Stimulated activated CD4-positive, alpha-beta T cell treated with anti-CD3 and anti-CD28 coated beads, Interleukin-2, amount 100 ng/mL, for 24 hours (primary cell): ENCODE measurements at regions not wholly inside any gene's neighbourhood (a gene's known extent, or its start where the extent isn't known, plus 50 kb on each side); places are given as distances from the start of the nearest gene placed in this dataset.

Experiments
- DNase-seq, 2 donors: peaks; one replicate each; pipeline ENCODE4 v3.0.0-alpha.2; 2020

DNA sequence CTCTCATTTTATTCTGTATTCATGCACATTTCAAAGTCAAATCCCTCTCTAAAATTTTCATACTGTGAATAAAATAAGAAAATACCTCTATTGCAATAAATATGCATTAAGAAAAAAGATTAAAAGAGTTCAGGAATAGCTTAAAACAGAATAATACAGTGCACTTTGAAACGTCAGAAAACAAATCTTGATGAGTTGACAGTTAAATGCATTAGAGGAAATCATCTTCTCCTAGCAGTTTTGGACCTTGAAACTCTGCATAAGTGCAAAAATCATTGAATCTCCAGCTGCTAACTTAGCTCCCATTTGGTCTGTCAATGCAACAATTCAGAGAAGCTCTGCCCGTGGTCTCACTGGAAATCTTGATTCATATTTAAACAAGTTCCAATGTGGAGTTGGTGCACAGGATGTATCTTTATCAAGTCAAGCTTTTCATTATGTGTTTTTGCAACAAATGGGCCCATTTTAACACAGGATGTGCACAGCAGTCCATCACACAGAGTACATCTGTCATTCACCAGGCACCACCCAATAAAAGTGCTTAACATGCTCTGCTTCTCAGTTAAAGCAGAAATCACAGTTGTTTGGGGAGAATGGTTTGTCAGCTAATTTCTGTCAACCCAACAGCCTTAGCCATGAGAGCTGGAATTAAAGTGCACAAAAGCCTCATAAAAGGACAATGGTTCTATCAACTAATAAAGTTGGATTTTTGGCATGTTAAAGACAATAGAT lies 98.8 kb upstream of the ARRDC4 start:
- DNase-seq: no peak

DNA sequence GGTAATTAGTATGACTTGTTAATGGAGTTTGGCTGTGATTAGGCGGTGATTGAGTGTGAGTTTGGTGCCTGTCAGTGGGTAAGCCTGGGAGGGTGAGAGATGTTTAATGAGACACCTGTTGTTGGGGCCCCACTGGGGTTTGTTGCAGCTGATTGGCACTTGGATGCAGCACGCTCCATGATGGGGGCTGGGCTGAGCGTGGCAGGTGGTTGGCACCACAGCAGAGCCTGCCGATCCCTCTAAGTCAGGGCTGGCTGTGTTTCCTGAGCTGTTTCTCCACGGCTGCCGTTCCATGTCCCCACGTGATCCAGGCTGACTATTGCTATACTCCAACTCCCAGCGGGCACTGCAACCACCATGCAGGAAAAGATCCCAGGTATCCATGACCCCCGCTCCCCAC lies 93.5 kb upstream of the ARRDC4 start:
- no peak for DNase-seq

DNA sequence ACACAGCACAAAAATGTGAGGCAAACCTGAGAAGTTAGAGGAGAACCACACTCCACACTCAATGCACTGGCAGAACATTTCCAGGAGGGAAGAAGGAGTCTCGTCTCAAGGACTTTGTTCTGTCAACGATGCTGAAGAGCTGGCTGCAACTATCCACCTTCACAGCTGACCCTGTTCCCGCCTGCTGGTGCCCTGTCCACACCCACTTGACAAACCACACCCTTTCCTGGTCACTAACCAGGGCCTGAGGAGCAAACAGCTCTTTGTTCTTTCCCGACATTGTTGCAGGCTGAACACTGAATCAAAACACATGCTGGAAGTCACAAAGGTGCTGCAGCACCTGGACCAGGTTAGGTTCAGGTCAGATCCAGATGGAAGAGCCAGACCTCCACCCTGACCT lies 92.6 kb upstream of the ARRDC4 start:
- DNase-seq: no peak

DNA sequence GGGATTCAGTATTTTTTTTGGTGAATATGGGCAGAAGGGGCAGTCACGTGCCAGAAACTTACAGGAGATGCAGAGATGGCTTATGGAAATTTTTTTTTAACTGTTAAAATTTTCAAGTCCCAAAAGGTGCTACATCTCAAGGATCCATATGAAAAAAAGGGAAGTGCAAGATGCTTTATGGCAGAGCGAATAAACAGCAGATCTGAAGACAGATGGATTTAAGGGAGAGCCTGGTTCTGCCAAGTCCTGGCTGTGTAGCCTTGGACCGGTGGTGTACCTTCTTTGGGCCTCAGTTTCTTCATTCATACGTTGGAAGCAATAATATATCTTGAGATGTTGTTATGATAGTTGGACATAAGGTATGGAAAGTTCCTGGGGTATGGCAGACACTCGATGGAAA lies 91.5 kb upstream of the ARRDC4 start:
- DNase-seq: no peak

DNA sequence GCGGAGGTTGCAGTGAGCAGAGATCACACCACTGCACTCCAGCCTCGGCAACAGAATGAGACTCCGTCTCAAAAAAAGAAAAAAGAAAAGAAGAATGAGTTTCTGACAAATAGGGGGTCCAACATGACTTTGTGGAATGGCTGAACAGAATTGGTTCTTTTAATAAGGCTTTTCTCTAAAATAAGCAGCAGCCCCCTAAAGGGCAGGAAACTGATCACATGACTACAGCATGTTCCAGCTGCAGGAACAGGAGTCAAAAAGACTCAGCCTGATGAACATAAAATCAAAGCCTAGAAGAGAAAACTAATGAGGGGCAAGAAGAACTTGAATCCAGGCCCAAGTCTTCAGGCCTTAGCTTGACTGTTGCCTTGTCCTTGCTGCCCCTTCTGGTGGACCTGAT lies 89.7 kb upstream of the ARRDC4 start:
- DNase-seq: no peak

DNA sequence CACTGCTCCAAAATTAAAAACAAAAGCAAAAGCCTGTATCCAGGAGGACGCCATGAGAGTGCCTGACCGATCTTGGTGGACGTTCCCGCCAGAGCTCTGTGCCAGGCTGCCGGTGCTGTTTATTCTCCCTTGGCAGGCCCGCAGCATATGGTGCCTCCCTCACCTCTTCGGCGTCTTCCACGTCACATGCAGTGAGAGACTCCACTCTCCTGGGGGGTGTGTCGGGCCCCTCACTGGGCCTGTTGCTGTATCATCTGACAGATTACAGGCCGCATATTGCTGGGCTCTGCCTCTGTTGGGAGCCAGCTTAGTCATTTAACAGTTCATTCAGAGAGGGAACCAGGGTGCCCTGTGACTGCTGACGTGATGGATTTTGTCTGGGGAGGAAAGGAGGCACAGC lies 86.4 kb upstream of the ARRDC4 start:
- no peak for DNase-seq

DNA sequence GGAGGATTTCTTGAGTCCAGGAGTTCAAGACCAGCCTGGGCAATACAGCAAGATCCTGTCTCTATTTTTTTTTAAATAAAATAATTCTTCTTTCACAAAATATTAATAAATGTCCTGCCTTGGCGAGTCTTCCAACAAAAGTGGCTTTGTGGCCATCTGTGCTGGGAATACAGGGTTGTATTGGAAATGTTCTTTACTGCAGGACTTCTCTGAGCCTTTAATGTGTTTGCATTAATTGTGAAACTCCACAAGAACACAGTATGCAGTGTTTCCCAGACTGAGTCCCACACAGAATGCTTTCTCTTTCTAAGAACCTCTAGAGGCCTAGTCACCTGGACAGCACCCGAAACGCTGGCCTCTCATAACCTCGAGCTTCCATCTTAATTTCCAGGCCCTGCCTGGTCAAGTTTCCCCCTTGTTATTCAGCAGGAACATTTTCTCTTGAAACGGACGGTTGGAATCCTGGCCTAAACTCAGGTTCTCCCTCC lies 85.4 kb upstream of the ARRDC4 start:
- DNase-seq: no peak

DNA sequence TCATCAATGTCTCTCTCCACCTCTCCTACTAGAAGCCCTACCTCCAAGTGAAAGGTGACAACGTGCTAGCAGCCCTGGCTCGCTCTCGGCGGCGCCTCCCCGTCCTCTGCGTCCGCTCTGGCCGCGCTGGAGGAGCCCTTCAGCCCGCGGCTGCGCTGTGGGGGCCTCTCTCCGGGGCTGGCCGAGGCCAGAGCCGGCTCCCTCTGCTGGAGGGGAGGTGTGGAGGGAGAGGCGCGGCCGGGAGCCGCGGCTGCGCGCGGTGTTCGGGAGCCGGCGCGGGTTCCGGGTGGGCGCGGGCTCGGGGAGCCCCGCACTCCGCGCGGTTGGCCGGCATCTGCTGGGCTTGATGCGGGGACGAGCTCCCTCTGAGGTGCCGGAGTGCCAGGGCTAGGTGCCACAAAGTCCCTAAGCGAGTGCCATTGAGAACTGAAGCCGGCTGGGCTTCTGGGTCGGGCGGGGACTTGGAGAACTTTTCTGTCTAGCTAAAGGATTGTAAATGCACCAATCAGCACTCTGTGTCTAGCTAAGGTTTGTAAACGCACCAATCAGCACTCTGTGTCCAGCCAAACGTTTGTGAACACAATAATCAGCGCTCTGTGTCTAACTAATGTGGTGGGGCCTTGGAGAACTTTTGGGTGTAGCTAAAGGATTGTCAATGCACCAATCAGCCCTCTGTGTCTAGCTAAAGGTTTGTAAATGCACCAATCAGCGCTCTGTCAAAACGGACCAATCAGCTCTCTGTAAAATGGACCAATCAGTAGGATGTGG lies 84.8 kb upstream of the ARRDC4 start:
- DNase-seq: no peak

DNA sequence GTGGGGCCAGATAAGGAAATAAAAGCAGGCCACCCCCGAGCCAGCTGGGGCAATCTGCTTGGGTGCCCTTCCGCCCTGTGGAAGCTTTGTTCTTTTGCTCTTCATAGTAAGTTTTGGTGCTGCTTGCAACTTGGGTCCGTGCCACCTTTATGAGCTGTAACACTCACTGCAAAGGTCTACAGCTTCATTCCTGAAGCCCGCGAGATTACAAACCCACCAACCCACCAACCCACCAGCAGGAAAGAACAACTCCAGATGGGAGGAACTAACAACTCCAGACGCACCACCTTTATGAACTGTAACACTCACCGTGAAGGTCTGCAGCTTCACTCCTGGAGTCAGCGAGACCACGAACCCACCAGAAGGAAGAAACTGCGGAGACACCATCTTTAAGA lies 84.2 kb upstream of the ARRDC4 start:
- DNase-seq: no peak

DNA sequence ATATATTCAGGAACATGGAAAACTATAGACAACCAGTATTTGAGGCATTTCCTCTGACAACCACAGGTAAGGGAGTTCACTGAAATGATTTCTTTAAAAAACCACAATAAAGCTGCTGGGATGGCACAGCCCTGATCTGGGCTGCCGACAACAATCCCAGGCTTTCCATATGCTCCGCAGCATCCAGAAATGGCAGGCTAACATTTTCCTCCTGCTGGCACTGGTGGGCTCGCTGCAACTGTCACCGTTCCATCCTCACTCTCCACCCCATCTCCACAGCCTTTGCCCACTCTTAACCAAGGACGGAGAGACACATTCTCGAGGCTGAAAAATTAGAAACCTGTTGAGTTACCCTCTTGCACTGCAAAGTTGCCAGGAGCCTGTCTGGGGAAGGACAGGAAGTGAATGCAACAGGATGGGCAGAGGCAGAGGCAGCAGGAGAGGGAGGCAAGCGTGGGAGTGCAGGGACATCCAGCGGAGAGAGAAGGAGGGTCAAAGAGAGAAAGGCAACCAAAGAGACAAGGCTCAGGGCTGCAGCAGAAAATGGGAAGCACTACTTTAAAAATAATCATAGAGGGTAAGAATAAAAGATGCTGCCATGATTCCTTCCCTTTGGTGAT lies 79.0 kb upstream of the ARRDC4 start:
- DNase-seq: no peak

DNA sequence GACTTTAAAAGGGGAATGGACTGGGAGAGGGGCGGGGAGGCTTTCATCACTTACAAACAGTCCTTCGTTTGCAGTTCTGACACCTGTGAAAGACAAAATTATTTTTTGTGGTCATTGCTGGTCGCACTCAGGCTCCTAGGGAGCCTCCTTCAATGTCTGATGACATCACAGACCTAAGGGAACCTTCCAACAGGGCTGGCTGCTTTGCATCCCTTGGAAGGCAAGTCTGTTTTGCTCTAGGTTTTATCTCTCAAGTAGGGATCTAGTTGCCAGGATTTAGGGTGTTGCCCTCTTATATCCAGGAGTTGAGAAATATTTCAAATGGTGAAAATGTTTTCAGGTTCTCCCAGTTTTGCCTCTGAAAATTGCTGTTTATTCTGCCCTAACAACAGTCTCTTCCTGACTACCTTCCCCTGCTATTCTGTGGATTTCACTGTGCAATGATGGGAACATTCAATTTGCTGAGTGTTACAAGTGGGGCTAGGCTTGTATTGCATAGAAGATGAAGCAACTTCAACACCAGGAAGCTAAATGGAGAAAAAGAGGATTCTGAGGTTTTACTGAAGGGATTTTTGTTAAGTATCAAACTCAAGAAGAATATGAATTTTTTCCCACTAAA lies 75.9 kb upstream of the ARRDC4 start:
- DNase-seq: no peak

DNA sequence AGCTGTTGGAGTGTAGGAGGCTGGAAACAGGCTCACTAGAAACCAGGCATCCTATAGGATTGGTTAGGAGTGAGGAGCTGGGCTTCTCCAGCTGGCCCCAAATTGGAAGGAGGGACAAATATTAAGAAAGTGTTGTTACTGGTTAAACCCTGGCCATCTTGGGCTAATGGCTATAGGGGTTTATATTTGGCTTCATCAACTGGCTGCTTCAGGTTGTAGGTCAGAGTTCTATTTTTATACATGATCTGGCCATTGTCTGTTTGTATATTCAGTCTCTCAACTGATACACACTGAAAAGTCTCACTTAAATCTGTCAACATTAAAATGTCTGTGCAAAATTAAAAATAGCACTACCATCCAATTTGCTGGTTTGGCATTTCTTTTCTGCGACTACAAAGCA lies 70.2 kb upstream of the ARRDC4 start:
- DNase-seq: no peak

DNA sequence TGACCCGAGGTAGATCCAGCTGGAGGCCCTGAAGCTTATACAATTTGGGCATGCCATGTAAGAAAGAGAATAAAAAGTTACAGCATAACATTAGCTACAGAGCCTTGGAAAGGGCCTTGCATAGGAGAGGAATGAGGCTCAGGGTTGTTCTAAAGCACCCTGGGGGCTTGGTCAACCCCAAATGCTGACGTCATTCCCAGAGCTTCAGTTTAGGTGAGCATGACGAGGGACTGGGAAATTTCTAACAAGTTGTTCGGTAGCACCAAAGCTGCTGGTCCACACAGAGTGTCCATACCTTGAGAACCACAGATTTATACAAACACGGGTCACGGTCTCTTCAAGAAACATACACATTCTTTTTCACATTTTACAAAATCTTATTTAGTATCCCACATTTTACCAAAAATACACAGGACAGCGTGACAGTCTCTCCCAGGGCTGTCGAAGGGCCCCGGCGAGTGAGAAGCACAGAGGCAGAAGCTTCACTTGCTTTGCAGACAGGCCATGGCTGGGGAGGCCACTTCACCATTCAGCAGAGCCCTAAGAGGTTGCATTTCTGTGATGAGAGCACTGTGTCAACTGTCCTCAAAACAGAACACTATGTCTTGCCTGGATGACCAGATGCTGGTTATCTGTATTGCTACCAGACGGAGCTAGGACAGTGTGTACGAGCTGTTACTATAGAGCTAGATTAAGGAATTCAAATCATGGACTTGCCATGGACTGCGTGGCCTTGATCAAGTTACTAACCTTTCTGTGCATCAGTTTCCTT lies 68.2 kb upstream of the ARRDC4 start:
- no peak for DNase-seq

DNA sequence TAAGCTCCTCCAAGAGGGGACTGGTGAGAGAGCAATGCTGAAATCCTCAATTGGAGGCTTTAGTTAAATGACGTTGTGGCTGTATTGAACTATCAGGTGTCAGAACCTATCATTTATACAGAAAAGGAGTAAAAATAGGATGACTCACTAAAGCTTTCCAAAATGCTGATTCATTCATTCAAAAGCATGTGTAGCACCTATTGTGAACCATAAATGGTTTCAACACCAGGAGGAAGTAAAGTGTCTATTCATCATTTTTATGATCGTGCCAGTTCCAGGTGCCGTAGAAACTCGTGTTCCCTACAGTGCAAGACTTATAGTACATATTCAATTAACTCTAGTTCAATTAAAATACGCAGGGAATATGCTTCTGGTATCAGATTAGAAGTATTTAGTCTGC lies 66.5 kb upstream of the ARRDC4 start:
- DNase-seq: no peak

DNA sequence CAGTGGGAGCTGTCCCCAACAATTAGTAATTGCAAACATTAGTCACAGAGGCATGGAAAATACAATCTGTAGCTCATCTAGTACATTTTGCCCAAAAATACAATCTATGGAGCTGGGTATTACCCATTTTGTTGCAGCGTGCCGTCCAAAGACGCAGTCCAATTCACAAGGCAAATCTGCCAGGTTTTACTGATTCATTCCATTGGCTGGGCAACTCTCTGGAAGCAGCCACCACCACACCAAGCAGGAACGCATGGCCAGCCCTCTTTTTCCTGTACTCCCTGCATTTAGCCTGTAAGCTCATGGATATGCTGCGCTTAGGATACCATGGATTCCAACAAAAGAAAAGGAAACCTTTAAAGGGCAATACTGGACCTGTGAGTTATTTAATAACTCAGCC lies 60.5 kb upstream of the ARRDC4 start:
- DNase-seq: no peak

DNA sequence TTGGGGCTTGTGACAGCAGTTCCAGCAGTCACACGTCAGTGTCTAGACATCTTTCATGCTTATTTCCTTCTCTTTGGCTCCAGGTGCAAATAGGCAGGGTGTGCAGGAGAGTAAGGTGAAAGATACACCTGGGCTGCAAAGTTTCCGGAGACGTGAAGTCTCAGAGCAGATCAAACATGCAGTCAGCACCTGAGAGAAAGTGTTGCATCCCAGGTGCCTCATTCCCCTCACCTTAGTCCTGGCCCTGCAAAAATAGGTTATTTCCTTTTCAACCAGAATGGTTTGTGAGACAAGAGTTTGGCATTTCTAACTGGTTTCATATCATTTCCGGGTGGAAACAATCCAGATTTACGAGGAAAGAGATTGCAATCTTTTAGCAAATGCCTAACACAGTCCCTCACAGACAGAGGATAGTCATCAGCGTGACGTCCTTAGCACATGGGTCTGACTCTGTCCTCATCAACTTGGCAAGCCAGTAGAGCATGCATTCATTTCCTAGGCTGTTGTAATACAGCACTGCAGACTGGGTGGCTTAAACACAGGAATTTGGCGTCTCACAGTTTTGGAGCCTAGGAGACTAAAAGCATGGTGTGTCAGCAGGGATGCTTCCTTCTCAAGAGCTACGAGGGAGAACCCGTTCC lies 58.2 kb upstream of the ARRDC4 start:
- no peak for DNase-seq

DNA sequence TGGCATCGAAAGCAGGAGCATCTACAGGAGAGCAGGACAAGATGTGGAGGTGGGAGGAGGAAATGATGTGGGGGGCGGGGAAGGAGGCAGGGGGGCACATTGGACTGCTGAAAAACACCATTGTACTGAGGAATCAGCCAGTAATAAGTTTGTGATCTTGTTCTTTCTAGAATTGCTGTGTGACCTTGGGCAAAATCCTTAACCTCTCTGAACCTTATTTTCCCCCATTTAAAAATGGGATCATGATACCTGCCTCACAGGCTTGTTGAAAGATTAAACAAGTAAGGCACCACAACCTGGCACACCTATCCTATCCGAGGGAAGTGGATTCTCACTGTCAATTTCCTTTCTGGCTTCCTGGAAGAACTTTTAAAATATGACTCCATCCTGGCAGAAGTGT lies 56.9 kb upstream of the ARRDC4 start:
- no peak for DNase-seq

DNA sequence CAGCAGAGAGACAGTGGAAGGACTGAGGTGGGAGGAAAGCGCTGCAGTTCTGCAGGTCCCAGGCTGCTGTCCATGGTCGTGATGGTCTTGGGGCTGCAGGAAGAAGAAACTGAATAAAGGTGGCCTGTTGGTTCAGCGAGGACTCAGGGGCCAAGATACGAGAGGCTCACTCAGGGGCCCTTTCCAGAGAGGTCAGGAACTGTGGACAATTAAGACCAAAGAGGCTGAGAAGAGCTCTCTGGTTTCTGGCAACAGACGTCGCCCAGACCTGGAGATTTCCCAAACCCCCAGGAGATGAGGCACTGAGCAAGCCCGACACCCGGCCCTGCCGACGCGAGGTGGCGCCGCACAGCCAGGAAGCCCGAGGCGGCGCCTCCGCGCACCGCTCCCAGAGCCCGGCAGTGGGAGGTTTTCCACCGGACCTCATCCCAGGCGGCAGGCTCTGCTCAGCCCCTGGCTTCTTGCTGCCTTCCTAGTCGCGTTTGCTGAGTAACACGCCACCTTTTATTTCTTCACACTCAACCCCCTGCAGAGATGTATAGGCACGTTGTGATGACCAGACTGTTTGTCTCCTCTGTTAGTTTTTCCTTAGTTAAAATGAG lies 56.4 kb upstream of the ARRDC4 start:
- DNase-seq: peak in 1 of 2 donors; percentile 53

DNA sequence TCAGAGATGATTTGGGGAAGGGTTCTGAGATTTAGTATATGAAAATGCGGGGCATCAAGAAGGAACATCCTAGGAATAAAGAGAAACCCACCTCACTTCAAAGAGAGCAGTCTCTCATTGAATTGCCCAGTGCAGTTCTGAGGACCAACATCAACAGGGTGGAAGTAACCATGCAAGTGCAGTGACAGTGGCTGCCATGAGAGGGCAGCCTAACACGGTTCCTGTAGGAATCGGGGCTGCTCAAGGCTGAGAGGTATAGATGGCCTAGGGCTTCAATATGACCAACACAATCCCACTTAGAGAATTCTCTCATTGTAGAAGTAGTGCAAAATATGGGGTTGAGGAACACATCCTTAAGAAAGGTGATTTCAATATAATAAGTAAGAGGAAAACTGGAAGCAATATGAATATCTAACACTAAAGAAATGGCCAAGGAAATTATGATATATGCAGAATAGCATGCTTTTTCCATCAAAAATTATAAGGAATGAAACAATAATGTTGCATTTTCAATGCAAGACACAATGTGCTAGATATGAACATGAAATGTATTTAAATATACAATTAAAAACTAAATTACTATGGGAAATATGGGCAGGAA lies 51.1 kb upstream of the ARRDC4 start:
- DNase-seq: peak; percentile 60 to 69
